NT2/D1 (cell line): ENCODE measurements at regions not wholly inside any gene's neighbourhood (a gene's known extent, or its start where the extent isn't known, plus 50 kb on each side); places are given as distances from the start of the nearest gene placed in this dataset.

Source experiments
- SUZ12 ChIP-seq: IDR thresholded peaks from 2 replicates; pipeline ENCODE4 v1.6.1; 2011; ENCODE audit not compliant: insufficient read length, insufficient read depth; ENCODE audit errors: extremely low read depth
- YY1 ChIP-seq: IDR thresholded peaks from 2 replicates; pipeline ENCODE4 v1.6.1; 2011; ENCODE audit not compliant: insufficient read length, insufficient read depth
- ZNF274 ChIP-seq: IDR thresholded peaks from 2 replicates; pipeline ENCODE4 v1.6.1; 2011; ENCODE audit warnings: mild to moderate bottlenecking, low read depth, low read length

GRCh38 chr6:153804755-153805330 is 234.2 kb upstream of the OPRM1 start:
- TF ChIP-seq SUZ12, result no peak
- TF ChIP-seq YY1, result no peak
- TF ChIP-seq ZNF274, result no peak
